ENCODE measurements at regions not wholly inside any gene's neighbourhood (a gene's known extent, or its start where the extent isn't known, plus 50 kb on each side); places are given as distances from the start of the nearest gene placed in this dataset.

GRCh38 chr9:108672475-108673190 is 183.2 kb downstream of the ACTL7B start:
- no peak for TF ChIP-seq CTCF (IDR thresholded peaks at IDR 0.05; ENCODE audit: extremely low read depth in 1 of 2, insufficient read depth in 1 of 2, low read depth in 1 of 2, low read length in 2 of 2)
- TF ChIP-seq JUN (IDR thresholded peaks at IDR 0.05; ENCODE audit: borderline replicate concordance, insufficient read depth, insufficient read length, low read depth) = no peak
- no peak for TF ChIP-seq MAX (IDR thresholded peaks at IDR 0.05; ENCODE audit: insufficient read depth, insufficient read length)
- TF ChIP-seq POLR2AphosphoS5 (IDR thresholded peaks at IDR 0.05; ENCODE audit: insufficient read depth, low read depth, low read length) = no peak

All from endothelial cell of umbilical vein (primary cell).